ENCODE measurements at regions not wholly inside any gene's neighbourhood (a gene's known extent, or its start where the extent isn't known, plus 50 kb on each side); places are given as distances from the start of the nearest gene placed in this dataset.
"Not testable (repeated sequence)": the region's sequence is repeated elsewhere in the genome, so short reads cannot be mapped to it uniquely, and the experiment has no call there.

DNA sequence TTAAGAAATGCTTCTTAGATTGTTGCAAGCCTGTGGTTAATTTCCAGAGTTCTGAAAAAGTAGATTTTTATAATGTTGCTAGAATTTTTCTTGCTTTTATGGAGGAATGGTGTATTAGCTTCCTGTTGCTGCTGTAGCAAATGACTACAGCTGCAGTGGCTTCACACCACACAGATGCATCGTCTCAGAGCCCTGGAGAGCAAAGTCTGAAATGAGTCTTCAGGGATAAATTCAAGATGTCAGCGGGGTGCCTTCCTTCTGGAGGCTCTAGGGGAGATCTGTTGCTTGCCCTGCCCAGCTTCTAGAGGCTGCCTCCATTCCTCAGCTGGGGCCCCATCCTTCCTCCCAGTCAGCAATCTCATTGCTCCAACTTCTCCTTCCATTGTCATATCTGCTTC, 187.8 kb downstream of the ZNF516 start:
- DNase-seq (ENCODE audit: insufficient read length, low spot score) (no peak), FAIRE-seq (no peak)

DNA sequence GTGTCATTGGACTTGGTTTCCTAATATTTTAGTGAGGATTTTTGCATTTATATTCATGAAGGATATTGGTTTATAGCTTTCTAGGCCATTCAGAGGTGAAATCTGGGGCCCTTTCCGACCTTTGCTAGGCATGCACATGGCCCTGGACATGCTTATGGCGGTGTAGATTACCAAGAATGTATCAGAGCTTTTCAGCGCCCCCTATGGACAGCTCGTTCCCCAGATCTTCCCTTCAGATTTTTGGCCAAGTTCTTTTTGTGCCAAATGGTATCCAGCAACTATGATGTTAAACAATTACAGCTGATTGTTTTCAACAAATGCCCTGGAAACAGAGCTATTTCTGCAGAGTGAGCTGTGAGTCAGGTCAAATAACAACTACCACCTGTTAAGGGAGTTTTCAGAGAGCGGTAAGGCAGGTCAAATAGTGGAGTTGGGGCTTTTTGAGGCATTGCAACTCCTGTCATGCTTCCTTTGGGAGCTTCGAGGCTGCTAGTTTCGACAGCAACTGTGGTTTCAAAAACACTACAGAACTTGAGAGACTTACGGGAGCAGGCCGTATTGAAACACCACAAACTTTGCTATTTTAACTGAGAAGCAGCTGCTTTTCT, 188.3 kb downstream of the ZNF516 start:
- DNase-seq (ENCODE audit: insufficient read length, low spot score): no peak
- no peak for FAIRE-seq

DNA sequence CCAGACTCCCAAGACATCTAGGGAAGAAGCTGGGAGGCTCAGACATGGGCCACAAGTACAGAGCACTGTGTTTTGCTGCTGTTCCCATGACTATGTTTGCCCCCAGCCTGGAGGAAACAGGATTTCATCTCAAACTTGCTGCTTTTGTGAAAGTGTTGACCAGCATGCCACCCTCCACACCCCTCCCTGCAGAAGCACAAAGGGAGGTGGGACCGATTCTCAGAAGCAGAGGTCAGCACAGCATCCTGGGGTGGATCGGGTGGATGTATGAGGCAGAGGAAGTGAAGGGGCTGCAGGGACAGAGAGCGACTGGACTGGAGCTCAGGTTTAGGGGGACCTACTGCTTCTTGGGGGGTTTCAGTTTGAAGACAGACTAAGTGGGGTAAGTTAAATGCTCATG, 209.2 kb downstream of the ZNF516 start:
- no peak for DNase-seq (ENCODE audit: insufficient read length, low spot score)
- FAIRE-seq: no peak

DNA sequence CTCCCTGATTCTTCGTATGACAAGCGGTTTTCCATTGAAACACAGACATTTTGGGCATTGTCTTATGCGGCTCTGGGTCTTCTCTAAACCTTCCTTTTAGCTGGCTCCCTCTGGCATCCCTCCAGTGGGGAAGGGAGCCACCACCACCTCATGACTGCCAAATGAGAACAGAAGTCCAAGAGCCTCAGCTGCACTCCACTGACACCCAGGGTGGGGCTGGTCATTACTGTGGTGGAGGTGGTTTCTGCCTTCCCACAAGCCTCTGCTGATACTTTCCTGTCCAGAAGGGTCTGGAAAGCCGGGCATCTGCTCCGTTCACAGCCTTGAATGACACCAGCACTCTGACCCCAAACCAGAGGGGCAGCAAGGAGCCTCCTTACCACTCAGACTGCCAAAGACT, 213.5 kb downstream of the ZNF516 start:
- FAIRE-seq (no peak), DNase-seq (ENCODE audit: insufficient read length, low spot score) (no peak)

DNA sequence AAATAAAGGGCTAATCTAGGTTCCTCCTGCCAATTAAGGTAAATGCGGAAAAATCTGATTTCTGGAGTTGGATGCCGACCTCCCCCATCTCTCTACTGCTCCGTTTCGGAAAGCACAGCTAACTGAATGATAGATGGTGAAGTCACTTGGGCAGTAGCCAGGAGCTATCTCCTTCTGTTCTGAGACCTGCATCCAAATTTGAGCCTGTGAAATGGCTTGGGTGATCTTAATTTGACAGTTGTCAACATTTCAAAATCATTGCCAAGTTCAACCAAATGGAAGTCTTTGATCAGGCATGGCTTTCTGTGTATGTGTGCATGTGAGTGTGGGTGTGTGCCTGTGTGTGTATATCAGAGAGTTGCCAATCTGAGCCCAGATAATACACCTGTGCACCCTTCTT, 217.2 kb downstream of the ZNF516 start:
- no peak for FAIRE-seq
- DNase-seq (ENCODE audit: insufficient read length, low spot score): no peak

DNA sequence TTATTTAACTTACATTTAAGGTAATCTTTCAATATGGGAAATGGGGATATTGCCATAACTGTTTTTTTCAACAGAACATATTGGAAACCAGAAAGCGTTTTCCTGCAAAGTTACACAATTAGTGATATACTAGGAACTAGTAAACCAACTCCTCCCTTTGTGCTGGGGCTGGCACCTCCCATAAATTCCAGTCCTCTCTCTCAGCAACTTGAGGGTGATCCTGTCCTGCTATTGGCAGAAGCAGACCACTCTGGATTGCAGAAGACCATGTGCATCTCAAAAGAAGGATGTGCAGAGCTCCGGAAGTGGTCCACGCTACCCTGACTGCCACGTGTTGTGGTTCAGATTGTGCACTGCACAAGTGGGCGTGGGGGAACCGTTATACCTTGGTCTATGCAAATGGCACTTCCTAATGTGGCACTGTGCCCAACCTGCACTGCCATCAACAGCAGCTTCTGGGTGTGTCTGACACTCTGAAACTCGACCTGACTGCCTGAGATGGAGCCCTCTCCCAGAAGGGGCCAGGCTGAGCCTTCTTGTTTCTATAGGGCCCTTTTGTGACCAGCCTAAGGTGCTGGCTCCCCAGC, 219.2 kb downstream of the ZNF516 start:
- FAIRE-seq: no peak
- DNase-seq (ENCODE audit: insufficient read length, low spot score): no peak

DNA sequence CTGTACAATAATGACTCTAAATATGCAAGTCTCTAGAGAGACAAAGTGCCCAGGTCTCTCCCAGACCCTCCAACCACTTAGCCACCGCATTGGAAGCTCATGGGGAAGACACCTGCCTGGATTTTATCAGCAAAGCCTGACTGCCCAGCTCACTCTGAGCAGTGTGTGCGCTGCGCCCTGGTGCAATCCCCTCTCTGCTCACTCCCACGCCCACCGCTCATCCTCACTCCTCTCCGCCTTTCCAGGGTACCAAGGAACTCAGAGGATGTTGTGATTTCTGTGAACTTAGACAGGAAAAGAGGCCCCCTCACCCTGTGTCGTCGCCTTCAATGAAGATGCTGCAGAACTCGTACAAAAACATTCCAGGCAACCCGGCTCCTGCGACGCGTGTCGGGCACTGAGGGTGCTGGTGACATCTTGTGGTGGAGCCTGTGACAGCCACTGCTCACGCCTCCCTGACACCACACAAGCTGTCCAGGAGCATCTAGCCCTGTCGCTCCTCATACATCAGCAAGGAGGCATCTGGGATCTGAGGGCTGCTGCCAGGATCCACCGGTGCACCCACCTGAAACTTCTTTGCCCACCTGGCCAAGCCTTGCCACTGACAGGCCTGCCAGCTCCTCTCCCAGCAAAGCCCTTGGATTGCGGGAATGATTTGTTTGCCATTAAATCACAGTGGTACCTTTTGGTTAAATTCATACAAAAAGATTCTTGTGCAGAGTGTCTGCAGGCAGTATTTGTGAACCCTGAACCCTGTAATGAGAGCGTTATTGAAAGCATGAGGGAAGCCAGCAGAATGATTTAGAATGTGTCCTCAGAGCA, 220.4 kb downstream of the ZNF516 start:
- FAIRE-seq (no peak), DNase-seq (ENCODE audit: insufficient read length, low spot score) (no peak)

DNA sequence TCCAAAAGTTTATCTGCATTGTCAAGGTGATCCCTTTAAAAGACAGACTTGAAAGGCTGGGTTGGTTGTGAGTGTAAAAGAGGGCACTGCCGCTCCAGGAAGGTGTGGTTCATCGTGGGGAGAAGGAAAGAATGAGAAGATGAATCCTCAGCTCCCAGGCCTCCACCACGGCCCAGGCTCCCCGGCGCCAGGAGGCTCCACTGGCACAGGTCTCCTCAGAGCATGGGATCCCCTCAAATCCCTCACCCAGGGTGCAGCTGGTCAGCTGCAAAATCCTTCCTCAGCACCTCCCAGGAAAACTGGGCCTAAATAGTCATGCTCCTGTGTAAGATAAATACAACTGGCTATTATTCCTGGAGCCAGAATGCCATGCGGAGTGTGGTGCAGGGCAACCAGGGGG, 221.1 kb downstream of the ZNF516 start:
- DNase-seq (ENCODE audit: insufficient read length, low spot score) (no peak), FAIRE-seq (no peak)

DNA sequence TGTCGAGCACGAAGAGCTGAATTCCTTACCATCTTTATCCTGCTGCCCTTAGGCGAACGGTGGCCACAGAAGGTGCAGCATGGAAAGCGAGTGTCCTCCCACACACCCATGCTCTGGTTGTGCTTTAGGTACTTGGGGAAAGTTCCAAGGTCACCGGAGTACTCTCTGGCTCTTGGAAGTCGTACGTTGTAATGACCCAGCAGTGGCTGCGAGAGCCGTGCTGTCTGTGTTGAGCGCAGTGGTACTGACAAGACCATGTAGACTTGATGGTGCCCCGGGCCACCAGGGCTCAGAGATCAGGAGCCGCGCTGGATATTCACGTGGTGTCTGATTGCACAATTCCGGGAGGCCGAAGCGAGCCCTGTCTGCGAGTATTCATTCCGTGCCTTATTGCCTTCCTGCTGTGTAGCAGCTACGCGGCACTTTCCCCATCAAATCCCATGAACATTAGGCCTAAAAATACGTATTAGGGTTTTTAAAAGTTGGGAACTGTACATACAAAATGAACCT, 222.0 kb downstream of the ZNF516 start:
- FAIRE-seq (no peak), DNase-seq (ENCODE audit: insufficient read length, low spot score) (no peak)

DNA sequence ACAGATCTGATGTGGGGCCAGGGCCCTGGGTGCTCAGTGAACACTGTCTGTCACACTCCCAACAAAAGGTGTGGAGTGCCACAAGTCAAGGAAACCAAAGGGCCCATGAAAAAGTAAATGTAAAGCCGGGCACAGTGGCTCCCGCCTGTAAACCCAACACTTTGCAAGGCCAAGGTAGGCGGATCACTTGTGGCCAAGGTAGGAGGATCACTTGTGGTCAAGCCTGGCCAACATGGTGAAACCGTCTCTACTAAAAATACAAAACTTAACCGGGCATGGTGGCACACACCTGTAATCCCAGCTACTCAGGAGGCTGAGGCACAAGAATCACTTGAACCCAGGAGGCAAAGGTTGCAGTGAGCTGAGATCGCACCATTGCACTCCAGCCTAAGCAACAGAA, 227.6 kb downstream of the ZNF516 start:
- FAIRE-seq; DNase-seq (ENCODE audit: insufficient read length, low spot score): not testable (repeated sequence)

DNA sequence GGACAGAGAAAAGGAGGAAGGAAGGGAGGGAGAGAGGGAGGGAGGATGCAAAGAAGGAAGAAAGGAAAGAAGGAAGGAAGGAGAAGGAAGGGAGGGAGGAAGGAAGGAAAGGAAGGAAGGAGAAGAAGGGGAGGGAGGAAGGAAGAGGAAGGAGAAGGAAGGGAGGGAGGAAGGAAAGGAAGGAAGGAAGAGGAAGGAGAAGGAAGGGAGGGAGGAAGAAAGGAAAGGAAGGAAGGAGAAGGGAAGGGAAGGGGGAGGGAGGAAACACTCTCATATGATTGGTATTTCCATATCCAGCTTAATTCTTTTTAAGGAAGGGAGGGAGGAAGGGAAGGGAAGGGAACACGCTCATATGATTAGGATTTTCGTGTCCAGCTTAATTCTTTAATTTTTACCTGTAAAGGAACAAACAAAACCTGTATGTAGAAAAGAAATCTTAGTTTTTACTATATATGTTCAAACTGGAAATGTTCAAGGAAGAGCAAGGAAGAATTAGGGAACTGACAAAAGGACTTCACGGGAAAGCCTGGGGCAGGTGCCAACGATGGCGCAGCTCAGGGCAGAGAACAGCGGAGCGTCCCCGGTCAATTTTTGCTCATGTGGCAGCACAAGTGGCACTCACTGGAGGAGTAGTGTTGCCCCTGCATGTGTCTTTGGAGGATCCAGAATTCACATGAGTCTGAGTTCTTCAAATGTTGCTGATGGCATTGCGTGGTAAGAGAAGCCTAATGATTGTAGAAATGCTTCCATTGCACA, 228.6 kb downstream of the ZNF516 start:
- no peak for FAIRE-seq

DNA sequence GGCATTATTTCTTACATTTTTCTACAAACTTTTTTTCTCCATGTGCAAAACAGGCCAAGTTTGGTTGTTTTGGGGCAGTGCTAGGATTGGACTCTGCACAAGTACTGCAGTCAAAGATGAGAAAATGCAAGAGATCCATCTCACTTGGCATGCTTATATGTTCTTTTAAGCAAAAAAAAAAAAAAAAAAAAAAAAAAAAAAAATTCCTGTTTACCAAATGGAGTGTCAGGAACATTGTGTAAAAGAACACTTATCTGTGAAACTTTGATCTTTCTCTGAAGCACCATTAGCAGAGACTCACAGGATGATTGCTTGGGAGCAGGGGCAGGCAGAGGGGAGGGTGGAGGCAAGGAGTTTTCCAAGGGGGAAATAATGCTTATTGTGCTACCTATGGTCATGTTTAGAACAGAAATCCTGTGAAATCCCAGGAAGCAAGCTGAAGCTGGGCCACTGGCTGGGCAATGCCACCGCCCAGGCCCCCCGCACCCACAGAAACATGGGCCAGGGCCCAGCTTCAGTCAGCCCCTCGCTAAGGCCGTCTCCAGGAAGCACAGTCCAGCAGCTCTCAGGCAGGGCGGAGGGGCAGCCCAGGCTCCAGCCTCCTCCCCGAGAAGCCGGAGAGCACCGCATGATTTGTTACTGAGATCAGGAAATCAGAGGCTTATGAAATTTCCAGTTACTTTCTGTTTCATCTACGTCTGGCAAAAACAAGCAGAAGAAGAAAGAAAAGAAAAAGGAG, 229.4 kb downstream of the ZNF516 start:
- no peak for DNase-seq (ENCODE audit: insufficient read length, low spot score)
- FAIRE-seq: no peak

More for the DNA sequence above, 228.6 kb downstream of the ZNF516 start:
- no peak for DNase-seq (ENCODE audit: insufficient read length, low spot score)

DNA sequence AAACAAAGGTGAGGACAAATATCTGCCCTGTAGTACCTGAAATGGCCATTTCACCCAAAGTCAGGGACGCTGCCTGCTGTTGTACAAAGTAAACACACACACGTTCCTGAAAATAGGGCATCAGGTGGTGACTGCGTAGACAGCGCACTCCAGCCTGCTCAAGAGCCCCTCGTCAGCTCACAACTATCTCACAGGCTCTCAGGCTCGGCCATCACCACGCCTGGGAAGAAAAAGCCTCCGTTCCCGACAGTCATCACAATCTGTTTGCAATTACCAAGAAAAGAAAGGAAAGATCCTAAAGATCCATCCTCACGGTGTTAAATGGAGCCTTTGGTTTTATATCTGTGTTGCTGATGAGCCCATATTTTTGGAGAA, 230.2 kb downstream of the ZNF516 start:
- FAIRE-seq: no peak

DNA sequence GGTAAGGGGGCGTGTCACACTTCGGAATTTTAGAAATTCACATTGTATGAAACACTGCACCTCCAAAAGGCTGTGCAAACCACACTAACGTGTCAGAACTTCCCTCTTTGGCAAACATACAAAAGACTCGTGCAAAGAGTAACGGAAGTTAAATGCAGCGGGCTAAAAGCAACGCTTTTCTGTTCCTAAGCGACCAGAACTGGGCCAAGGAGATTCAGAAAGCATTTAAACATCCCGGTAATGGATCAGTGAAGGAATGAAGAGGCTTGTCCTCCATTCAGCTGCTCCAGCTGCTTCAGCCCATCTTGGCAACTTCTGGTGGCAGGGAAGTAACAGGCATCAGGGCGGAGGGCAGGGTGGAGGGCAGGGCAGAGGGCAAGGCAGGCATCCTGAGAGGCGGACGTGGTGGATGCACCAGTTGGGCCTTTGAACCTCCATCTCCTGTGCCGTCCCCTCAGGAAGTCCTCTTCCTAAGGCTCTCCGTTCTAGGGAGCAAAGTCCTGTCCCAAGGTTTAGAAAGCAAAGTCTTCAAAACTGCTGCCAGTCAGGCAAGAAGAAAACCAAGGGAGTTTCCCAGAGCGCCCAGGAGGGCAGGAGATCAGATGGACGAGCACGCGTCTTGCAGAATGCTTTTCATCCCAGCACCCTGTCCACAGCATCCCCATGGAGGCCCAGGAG, 230.7 kb downstream of the ZNF516 start:
- no peak for FAIRE-seq
- DNase-seq (ENCODE audit: insufficient read length, low spot score): no peak

More for the DNA sequence above, 230.2 kb downstream of the ZNF516 start:
- DNase-seq (ENCODE audit: insufficient read length, low spot score): no peak

DNA sequence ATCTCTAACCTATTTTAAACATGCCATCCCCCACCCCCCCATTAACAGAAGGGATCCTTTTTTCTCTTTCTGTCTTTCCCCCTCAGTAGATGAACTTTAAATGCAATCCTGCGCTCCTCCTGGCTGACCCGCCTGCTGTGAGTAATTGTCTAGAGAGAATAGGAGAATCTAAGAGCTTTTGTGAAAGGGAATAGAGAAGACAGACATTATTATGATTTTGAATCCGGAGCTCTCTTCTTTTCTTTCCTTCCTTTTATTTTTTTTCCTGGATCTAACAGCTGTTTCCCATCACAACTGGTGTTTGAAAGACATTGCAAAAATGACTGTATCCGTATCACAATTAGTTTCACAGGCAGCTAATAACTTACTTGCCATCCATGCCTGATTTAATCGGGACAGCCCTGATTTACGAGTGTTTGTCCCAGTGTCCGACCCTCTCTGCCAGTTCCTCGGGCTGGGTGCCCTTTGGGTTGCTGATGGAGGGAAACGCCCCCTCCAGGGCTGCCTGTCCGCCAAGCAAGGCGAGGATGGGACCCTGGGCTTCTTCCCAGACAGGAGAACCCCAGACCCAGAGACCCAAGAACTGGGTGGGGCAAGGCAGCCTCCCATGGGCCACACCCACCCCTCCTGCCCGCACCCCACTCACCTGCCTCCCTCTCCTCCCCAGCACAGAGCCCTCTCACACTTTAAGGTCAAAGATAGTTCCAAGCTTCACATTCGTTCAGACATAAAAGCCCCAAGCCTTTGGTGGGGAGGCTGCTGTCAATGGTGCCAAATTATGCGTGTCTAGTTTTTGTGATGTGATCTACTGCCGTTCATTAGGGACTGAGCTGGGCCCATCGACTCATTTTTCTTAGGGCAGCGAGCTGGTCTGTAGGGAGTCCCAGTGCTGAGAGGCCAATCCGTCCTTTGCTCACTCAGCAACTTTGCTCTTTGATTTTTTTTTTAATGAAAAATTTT, 231.7 kb downstream of the ZNF516 start:
- DNase-seq (ENCODE audit: insufficient read length, low spot score) (no peak), FAIRE-seq (no peak)

DNA sequence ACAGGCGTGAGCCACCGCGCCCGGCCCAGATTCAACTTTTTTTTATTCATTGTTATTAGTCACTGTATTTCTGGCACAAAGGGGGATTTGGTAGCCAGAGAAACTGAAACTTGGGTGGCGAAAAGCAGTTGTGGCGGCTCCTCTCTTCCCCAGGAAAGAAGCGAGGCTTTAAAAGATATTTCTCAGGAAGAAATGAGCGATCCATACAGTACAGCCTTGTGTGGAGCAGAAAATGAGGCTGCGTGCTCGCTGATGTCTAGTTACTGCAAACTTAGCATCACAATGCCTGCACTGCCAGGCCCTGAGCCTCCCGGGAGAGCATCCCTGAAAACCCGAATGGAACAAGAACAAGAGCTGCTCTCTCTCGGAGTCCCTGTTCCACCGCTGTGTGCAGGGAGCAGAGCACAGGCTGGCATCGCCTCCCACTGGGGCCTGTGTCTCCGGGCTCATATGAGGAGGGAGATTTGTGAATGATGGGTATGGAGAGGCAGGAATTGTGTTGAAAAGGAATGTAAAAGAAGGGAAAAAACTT, 234.0 kb downstream of the ZNF516 start:
- no peak for FAIRE-seq
- no peak for DNase-seq (ENCODE audit: insufficient read length, low spot score)

DNA sequence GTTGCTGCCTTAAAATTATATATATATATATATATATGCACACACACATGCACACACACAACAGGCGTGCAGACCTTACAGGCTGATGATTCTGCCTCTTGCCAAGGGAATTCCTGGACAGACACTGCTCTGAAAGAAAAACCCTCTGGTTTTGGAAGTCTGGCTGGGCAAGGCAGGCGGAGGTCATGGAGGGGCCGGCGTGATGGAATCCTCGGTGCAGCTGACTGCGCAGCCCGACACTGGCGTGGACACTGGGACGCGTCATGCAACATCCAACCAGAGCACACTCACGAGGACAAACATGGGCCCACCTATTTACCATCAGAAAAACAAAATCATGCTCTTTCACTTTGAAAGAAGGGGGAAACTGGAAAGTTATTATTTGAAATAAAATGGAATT, 235.3 kb downstream of the ZNF516 start:
- no peak for DNase-seq (ENCODE audit: insufficient read length, low spot score)
- FAIRE-seq: no peak

DNA sequence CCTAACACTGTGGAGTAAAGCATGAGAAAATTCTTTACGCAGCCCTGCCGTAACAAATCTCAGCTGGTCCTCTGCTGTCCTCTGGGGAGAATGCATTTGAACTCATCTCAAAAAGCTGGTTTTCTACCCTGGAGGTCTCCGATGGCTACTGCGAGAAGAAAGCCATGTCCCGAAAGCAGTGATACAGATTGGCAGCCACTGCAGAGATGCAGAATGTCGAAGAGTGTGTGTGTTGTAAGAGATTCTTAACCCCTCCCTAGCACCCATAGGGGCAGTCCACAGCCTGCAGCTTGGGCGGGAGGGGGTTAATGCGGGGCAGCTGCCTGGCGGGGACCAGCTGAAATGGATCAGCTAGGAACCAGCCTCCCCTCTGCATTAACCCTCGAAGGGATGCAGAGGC, 235.9 kb downstream of the ZNF516 start:
- FAIRE-seq (no peak), DNase-seq (ENCODE audit: insufficient read length, low spot score) (no peak)

DNA sequence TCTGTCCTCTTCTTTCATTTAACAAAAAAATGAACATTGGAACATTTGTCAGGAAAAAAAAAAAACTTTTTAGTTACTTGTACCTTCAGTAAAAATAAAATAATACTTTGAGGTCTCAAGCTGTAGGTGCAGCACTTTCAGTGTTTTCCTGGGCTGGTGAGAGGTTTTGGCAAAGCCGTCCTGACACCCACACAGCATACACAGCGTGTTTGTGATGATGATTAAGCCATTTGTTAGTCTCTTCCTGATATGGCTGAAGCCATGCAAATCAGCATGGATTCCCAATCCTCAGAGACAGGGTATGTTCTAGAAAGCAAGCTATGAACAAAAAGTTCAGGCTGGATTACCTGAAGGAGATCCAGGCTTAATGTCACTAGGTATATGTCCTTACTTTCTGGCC, 236.8 kb downstream of the ZNF516 start:
- FAIRE-seq: no peak
- DNase-seq (ENCODE audit: insufficient read length, low spot score): no peak

All from GM19239 (cell line).